ENCODE measurements at regions not wholly inside any gene's neighbourhood (a gene's known extent, or its start where the extent isn't known, plus 50 kb on each side); places are given as distances from the start of the nearest gene placed in this dataset.
"Not testable (repeated sequence)": the region's sequence is repeated elsewhere in the genome, so short reads cannot be mapped to it uniquely, and the experiment has no call there.

- DNase-seq, result no peak
Measured at GRCh38 chr4:130922955-130923354, 1827.0 kb downstream of the C4orf33 start.

DNA sequence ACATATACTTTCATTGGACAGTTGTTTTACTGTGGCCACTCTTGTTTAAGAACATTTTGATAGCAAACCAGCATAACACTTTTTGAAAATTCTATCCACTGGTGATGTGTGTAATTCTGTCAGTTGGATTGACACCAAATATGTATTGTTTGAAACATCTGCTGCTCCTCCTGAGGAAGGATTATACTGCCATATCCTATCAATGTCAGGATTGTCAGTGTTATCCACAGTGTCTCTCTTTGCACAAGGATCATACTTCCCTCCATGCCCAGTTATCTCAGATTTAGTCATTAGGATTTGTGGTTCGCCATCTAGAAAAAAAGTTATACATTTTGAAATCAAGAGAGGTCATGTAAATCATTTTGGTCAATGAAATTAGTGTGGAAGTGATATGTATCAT lies 1859.6 kb downstream of the C4orf33 start:
- no peak for DNase-seq

DNA sequence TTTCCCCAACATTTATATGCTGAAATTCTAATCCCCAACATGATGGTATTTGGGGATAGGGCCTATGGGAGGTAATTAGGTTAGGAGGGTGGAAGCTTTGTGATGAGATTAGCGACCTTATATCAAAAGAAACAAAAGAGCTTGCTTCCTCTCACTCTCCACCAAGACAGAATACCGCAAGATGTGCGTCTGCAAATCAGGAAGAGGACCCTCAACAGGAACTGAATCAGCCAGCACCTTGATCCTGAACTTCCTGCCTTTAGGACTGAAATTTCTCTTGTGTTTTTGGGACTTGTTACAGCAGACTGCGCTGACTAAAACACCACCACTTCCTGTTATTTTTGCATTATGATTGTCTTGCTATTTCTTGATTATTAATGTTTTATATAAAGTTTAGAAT lies 1889.4 kb downstream of the C4orf33 start:
- DNase-seq, result no peak

GRCh38 chr4:130995988-130996387 lies 1900.0 kb downstream of the C4orf33 start:
- DNase-seq, result no peak

DNA sequence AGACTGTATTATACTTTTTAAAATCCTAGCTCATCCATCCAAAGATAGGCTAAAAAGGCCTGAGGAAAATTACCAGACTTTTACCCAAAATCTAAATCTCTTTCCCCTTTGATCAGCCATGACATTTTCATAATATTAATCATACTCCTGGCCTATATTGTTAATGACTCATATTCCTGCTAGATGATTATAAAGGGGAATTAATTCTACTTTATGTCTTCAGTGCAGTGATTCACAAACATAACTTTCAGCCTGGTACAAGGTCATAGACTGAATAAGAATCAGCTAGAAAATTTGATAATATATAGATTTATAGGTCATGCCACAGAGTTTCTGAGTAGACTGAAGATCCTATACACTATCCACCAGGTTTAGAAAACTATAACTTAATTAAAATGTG lies 1905.4 kb downstream of the C4orf33 start:
- no peak for DNase-seq

DNA sequence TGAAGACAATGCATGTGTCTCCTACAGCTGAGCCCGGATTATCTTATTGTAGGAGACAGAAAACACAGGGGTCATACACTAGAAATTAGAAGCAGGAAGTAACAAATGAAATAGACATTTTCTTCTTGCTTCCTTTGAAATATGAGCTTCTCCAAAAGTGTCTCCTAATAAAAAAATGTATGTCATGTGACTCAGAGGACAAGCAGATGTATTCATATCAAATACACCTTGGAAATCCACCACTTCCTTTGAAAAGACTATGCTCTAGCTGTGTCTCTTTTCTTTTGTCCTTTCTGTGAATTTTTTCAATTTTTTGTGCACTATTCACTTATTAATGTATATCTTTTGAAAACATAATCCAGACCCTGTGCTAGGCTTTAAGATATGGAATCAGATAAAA lies 1906.2 kb downstream of the C4orf33 start:
- DNase-seq, result no peak

GRCh38 chr4:131006388-131006787 lies 1910.4 kb downstream of the C4orf33 start:
- DNase-seq, result no peak

GRCh38 chr4:131011961-131012360 lies 1916.0 kb downstream of the C4orf33 start:
- not testable (repeated sequence) for DNase-seq

DNA sequence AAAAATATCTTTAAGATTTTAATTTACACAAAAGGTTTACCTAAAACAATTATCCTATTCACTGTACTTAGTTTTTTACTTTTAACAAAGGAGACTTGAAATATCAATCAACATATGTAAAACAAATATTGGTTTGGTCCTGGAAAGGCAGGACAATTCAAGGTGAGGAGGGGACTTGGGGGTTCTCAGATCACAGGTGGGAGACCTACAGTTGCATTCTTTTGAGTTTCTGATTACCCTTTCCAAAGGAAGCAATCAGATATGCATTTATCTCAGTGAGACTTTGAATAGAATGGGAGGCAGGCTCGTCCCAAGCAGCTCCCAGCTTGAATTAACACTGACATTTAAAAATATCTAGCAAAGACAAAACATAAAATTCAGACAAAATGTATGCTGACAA lies 1917.3 kb downstream of the C4orf33 start:
- DNase-seq, result no peak

- DNase-seq, result no peak
Measured at GRCh38 chr4:131026771-131027170, 1930.8 kb downstream of the C4orf33 start.

- no peak for DNase-seq
Measured at GRCh38 chr4:131044368-131044767, 1948.4 kb downstream of the C4orf33 start.

DNA sequence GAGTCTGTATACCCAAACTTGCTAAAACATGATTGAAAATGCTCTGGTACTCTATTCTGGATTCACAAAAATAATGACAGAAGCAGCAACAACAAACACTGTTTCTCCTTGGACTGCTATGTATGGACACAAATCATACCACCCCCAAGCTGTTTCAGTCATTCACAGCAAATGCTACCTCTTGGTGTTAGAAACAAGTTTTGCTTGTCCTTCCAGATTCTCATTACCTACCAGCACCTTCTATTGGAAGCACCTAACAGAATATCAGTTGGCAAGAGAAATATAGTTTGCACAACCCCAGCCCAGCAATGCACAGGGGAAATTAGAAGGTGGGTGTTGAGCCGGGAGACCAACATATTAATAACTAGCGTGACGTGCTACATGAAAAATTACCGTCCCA lies 1950.9 kb downstream of the C4orf33 start:
- no peak for DNase-seq

- no peak for DNase-seq
Measured at GRCh38 chr4:131052646-131053045, 1956.7 kb downstream of the C4orf33 start.

GRCh38 chr4:131054489-131055019 lies 1958.6 kb downstream of the C4orf33 start:
- no peak for DNase-seq

DNA sequence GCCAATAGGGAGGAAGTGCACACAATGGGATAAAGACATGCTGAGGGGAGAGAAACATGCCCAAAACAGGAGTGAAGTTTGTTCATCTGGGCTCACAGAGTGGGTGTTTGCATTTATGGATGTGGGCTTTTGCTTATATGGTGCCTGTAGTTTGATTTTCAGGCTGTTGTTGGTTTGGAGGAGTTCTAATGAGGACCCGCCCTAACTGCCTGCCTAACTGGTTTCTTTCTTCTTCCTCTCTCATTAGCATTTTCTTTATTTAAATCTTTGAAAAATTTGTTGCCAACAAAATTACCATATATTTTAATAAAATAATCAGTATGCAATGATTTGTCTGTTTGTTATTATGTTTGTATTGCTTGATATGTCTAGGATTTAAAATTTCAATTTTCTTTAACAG lies 1965.8 kb downstream of the C4orf33 start:
- no peak for DNase-seq

GRCh38 chr4:131063878-131064277 lies 1967.9 kb downstream of the C4orf33 start:
- DNase-seq, result no peak

DNA sequence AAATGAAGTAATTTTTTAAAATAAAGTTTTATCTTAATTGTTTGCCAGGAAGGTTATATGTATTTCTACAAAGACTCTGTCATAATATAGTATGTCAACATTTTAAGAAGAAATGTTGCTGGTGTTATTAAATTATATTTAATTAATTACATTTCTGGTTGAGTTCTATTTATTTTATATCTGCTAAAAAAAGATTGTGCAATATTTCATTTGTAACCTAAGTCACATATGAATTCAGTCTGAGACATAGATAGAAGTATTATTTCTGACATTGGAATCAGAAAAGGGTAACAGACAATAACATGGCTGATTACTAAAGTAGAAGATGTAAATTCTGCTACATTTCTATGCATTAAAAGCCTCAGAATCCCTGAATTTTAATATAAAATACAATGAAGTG lies 1985.1 kb downstream of the C4orf33 start:
- no peak for DNase-seq

DNA sequence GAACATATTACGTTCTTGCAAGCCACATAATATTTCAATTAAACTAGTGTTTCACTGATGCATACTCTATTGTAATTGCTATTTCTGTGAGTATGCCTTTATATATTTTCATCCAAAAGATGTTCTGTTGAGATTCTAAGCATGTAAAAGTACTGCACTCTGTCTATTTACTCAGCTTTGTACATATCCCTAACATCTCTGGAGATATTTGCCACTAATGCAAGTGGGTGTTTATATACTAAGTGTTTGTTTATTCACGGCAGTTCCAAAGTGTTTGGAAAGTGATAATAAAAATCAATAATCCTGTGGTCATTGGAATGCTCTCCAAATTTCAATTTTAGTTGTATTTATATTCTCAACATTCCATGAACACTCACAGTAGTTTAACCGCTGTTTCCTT lies 1989.0 kb downstream of the C4orf33 start:
- no peak for DNase-seq

- peak; percentile 30 for DNase-seq
Measured at GRCh38 chr4:131091896-131092295, 1995.9 kb downstream of the C4orf33 start.

- DNase-seq, result no peak
Measured at GRCh38 chr4:131093303-131093702, 1997.4 kb downstream of the C4orf33 start.

- DNase-seq, result no peak
Measured at GRCh38 chr4:131098976-131099375, 2003.0 kb downstream of the C4orf33 start.

GRCh38 chr4:131113273-131113672 lies 2017.3 kb downstream of the C4orf33 start:
- DNase-seq, result no peak

DNA sequence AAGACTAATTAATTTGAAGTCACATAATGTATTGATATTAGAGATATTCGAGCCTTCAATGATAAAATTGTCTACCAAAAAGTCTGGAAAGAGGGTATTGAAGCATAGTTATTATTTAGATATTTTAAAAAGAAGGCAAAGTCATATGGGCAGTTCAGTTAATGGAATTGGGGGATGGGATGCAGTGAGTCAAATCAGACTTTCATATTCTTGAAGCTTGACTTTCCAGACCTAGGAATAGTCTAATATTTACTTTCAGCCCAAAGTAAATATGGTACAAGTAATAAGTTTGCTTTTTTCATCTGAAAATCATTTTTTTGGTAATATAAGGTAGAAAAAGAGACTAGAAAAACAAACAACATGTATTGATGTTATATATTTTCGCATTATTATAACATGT lies 2017.8 kb downstream of the C4orf33 start:
- no peak for DNase-seq

DNA sequence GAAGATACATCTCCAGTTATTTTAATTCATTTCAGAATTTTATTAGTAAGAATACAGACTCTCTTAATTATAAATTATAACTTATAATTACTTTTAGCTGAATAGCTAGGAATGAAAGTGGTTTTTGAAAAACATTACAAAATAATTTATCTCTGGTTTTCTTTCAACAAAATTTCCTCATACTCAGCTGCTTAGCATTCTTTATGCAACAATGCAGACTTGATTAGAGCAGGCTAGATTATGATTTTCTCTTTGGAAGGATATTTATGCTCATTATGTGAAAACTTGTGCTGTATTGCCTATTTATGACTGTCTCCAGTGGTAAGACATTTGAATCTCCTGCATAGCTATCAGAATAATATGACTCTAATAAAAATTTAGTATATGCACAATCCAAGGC lies 2023.7 kb downstream of the C4orf33 start:
- no peak for DNase-seq

GRCh38 chr4:131137196-131137595 lies 2011.9 kb upstream of the PCDH10 start:
- no peak for DNase-seq

DNA sequence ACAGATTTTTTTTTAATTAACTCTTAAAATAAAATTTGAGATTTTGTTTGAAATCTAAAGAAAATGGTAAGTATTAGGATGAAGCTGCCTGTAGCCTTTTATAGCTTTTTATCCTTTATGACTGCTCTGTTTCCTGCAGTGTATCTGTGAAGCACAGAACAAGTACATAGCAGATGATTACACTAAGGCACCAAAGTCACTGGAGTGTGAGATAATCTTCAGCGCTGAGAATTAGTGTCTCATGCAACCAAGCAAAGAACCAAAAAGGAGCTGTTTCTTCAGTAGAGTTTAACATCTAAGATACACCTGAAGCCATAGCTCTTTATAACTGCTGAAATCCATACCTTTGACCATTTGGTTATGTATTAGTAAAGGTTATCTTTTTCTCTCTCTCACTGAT lies 1989.8 kb upstream of the PCDH10 start:
- DNase-seq, result no peak

Data from inflammatory macrophage treated with lipopolysaccharide for 4 hours (primary cell).